RWPE2 (cell line): ENCODE measurements at regions not wholly inside any gene's neighbourhood (a gene's known extent, or its start where the extent isn't known, plus 50 kb on each side); places are given as distances from the start of the nearest gene placed in this dataset.
A peak's percentile ranks its signal among the peaks of the same experiment; 100 is the strongest.

Experiments
- ATAC-seq: fragments of 200-7000 bp; cut with Tn5 transposase; 3 replicates; pipeline ENCODE4 v1.9.1; 2021; ENCODE audit warnings: low read depth
- DNase-seq: peaks from one replicate; pipeline ENCODE4 v3.0.0-alpha.2; 2020; ENCODE audit warnings: low spot score
- H3K27ac ChIP-seq: fragments of 450-650 bp; 2 replicates; pipeline ENCODE4 v1.5.1; 2017; ENCODE audit warnings: mild to moderate bottlenecking; ENCODE audit not compliant: poor library complexity, severe bottlenecking
- H3K27me3 ChIP-seq: fragments of 250-450 bp; sonication (Bioruptor Pico); 2 replicates; pipeline ENCODE4 v1.5.1; 2021; ENCODE audit warnings: mild to moderate bottlenecking, moderate library complexity; ENCODE audit not compliant: insufficient read depth, poor library complexity, severe bottlenecking
- H3K36me3 ChIP-seq: fragments of 250-450 bp; sonication (Bioruptor Pico); 2 replicates; pipeline ENCODE4 v1.5.1; 2020; ENCODE audit warnings: low read depth, mild to moderate bottlenecking, moderate library complexity
- H3K4me1 ChIP-seq: fragments of 250-450 bp; sonication (Bioruptor Pico); 2 replicates; pipeline ENCODE4 v1.5.1; 2021; ENCODE audit warnings: mild to moderate bottlenecking, moderate library complexity; ENCODE audit not compliant: insufficient read depth, poor library complexity, severe bottlenecking
- H3K4me3 ChIP-seq: fragments of 250-450 bp; sonication (Bioruptor Pico); 2 replicates; pipeline ENCODE4 v1.5.1; 2021; ENCODE audit warnings: mild to moderate bottlenecking, moderate library complexity; ENCODE audit not compliant: severe bottlenecking
- H3K9me3 ChIP-seq: fragments of 250-450 bp; sonication (Bioruptor Pico); 2 replicates; pipeline ENCODE4 v1.5.1; 2021; ENCODE audit warnings: mild to moderate bottlenecking, moderate library complexity; ENCODE audit not compliant: severe bottlenecking
- CTCF ChIP-seq: fragments of 450-650 bp; IDR thresholded peaks from one replicate; pipeline ENCODE4 v1.5.1; 2017; ENCODE audit warnings: mild to moderate bottlenecking, moderate library complexity; ENCODE audit not compliant: poor library complexity, severe bottlenecking

GRCh38 chr13:44142941-44143665 lies 230.5 kb upstream of the SERP2 start:
- Histone ChIP-seq H3K36me3 (no peaks in the 10 kb centered on the region), H3K4me3 (peak overlapping the region; percentile 35), H3K9me3 (no peaks in the 10 kb centered on the region), H3K4me1 (peaks cover 21% of the 10 kb centered on the region), H3K27me3 (no peaks in the 10 kb centered on the region), H3K27ac (peak overlapping the region; percentile 69)
- no peak for TF ChIP-seq CTCF
- DNase-seq (no peak), ATAC-seq (peak; percentile 51)

DNA sequence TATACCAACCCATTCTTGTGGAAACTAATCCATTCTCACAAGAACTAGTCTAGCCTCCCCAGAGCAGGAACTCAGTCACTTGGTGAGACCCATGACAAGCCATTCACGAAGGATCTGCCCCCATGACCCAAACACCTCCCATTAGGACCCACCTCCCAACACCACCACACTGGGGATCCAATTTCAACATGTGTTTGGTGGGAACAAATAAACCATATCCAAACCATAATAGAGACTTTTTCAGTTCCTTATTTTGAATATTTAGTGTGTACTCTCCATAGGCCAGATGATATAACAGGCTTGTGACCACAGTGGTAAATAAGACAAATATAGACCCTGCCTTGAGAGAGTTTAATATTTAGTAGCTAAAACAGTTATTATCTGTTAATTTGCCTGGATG lies 227.5 kb upstream of the SERP2 start:
- Histone ChIP-seq H3K4me3 (no peak overlapping the region), H3K27ac (no peak overlapping the region)

GRCh38 chr13:44147233-44147632 lies 226.4 kb upstream of the SERP2 start:
- no peak for DNase-seq
- no peaks in the 10 kb centered on the region for H3K36me3 ChIP-seq
- H3K27me3 ChIP-seq = no peaks in the 10 kb centered on the region
- peaks cover 16% of the 10 kb centered on the region for H3K4me1 ChIP-seq
- no peak for ATAC-seq
- no peaks in the 10 kb centered on the region for H3K9me3 ChIP-seq
- H3K27ac ChIP-seq = no peak overlapping the region
- H3K4me3 ChIP-seq = no peak overlapping the region
- TF ChIP-seq CTCF = no peak

More for the DNA sequence above, 227.5 kb upstream of the SERP2 start:
- TF ChIP-seq CTCF = no peak
- DNase-seq (no peak), ATAC-seq (no peak)
- peaks cover 17% of the 10 kb centered on the region for H3K4me1 ChIP-seq
- no peaks in the 10 kb centered on the region for H3K36me3 ChIP-seq
- no peaks in the 10 kb centered on the region for H3K27me3 ChIP-seq
- no peaks in the 10 kb centered on the region for H3K9me3 ChIP-seq

GRCh38 chr13:44147648-44148047 lies 226.0 kb upstream of the SERP2 start:
- no peak for TF ChIP-seq CTCF
- Histone ChIP-seq H3K9me3 (no peaks in the 10 kb centered on the region), H3K36me3 (no peaks in the 10 kb centered on the region), H3K27me3 (no peaks in the 10 kb centered on the region), H3K27ac (no peak overlapping the region), H3K4me3 (no peak overlapping the region), H3K4me1 (peaks cover 12% of the 10 kb centered on the region)
- ATAC-seq (no peak), DNase-seq (no peak)
